Mononuclear cell (primary cell): ENCODE measurements at regions not wholly inside any gene's neighbourhood (a gene's known extent, or its start where the extent isn't known, plus 50 kb on each side); places are given as distances from the start of the nearest gene placed in this dataset.

Experiments
- H3K27me3 ChIP-seq: 2 replicates; pipeline ENCODE4 v1.6.0; 2011; ENCODE audit warnings: low read length, control low read depth; ENCODE audit not compliant: insufficient read depth
- H3K4me1 ChIP-seq: 2 replicates; pipeline ENCODE4 v1.5.1; 2011; ENCODE audit warnings: mild to moderate bottlenecking, low read length, control low read depth; ENCODE audit not compliant: insufficient read depth
- H3K4me3 ChIP-seq: 2 replicates; pipeline ENCODE4 v1.5.1; 2011; ENCODE audit warnings: mild to moderate bottlenecking, low read length, moderate library complexity
- H3K9me3 ChIP-seq: 2 replicates; pipeline ENCODE4 v1.5.1; 2011; ENCODE audit warnings: low read depth, mild to moderate bottlenecking, control low read depth, low read length

- Histone ChIP-seq H3K4me1 (no peaks in the 10 kb centered on the region), H3K4me3 (no peak overlapping the region), H3K9me3 (peaks cover 13% of the 10 kb centered on the region)
Measured at GRCh38 chr21:14716761-14717396, 170.8 kb upstream of the SAMSN1 start.

GRCh38 chr21:14713109-14713508 lies 167.0 kb upstream of the SAMSN1 start:
- Histone ChIP-seq H3K27me3 (no peaks in the 10 kb centered on the region), H3K9me3 (peaks cover 13% of the 10 kb centered on the region), H3K4me3 (no peak overlapping the region), H3K4me1 (no peaks in the 10 kb centered on the region)

More at GRCh38 chr21:14716761-14717396, 170.8 kb upstream of the SAMSN1 start:
- no peaks in the 10 kb centered on the region for H3K27me3 ChIP-seq

DNA sequence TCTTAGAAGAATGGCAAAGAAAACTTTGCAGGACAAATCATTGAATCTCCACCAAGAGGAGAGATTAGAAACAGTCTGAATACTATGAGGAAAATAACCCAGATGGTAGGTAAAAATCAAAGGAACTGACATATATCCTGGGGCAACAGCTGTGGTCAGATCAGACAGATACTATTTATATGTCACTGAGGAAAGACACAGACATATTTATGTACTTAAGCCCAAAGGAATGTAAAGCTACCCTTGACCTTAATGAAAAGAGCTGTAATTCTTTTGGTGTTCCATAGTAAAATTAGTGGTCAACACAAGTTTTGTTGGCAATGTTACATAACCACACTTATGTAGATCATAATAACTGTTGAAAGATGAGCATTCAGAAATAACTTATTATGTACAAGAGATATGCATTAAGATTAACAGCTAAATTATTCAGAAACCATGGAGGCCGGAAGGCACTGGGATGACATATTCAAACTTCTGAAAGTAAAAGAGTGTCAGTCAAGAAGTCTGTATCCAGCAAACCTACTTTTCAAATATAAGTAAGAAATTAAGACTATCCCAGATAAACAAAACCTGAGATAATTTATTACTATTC lies 166.1 kb upstream of the SAMSN1 start:
- no peaks in the 10 kb centered on the region for H3K27me3 ChIP-seq
- H3K4me3 ChIP-seq = no peak overlapping the region
- no peaks in the 10 kb centered on the region for H3K4me1 ChIP-seq
- H3K9me3 ChIP-seq = peaks cover 13% of the 10 kb centered on the region

GRCh38 chr21:14711287-14711686 lies 165.2 kb upstream of the SAMSN1 start:
- Histone ChIP-seq H3K4me3 (no peak overlapping the region), H3K4me1 (no peaks in the 10 kb centered on the region), H3K27me3 (no peaks in the 10 kb centered on the region), H3K9me3 (peaks cover 13% of the 10 kb centered on the region)

- Histone ChIP-seq H3K4me3 (no peak overlapping the region), H3K9me3 (peaks cover 5% of the 10 kb centered on the region), H3K27me3 (no peaks in the 10 kb centered on the region), H3K4me1 (no peaks in the 10 kb centered on the region)
Measured at GRCh38 chr21:14707511-14708020, 161.5 kb upstream of the SAMSN1 start.

DNA sequence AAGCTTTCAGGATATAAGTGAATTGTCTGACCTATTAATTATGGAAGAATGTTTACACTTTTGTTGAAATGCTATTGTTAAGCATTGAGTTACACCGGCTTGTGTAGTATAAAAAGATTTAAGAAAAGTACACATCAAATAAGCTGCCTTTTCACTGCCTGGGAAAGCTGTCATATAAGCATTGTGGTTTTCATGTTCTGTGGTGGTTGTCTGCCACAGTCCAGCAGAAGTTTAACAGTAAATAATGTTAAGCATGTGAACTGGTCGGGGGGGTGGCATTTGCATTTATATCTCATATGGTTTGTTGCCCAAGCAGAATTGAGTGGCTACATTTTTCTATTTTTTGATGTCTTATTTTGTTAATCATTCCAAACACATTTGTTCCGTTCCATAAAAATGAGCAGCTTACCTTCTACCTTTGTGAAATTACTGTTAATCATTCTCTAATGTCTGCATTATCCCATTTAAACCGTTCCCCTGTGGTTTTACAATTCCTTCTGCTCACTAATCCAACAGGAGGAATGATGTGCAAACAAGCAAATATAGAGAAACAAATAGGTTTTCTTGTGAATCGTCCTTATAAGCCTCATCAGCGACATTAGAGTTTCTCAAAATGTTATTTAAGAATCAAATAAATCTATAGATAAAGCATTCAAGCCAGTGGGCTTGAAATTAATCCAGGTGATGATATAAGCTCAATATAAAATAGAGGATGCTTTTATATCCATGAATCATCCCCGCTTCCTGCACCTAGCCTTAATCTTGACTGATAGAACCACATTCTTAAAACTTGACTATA lies 160.8 kb upstream of the SAMSN1 start:
- Histone ChIP-seq H3K4me3 (no peak overlapping the region), H3K27me3 (no peaks in the 10 kb centered on the region), H3K9me3 (no peaks in the 10 kb centered on the region), H3K4me1 (no peaks in the 10 kb centered on the region)

GRCh38 chr21:14699433-14700407 lies 153.6 kb upstream of the SAMSN1 start:
- Histone ChIP-seq H3K4me3 (no peak overlapping the region), H3K4me1 (no peaks in the 10 kb centered on the region), H3K9me3 (no peaks in the 10 kb centered on the region), H3K27me3 (no peaks in the 10 kb centered on the region)

- no peaks in the 10 kb centered on the region for H3K27me3 ChIP-seq
- no peak overlapping the region for H3K4me3 ChIP-seq
- H3K4me1 ChIP-seq = no peaks in the 10 kb centered on the region
- H3K9me3 ChIP-seq = no peaks in the 10 kb centered on the region
Measured at GRCh38 chr21:14697769-14698168, 151.7 kb upstream of the SAMSN1 start.

DNA sequence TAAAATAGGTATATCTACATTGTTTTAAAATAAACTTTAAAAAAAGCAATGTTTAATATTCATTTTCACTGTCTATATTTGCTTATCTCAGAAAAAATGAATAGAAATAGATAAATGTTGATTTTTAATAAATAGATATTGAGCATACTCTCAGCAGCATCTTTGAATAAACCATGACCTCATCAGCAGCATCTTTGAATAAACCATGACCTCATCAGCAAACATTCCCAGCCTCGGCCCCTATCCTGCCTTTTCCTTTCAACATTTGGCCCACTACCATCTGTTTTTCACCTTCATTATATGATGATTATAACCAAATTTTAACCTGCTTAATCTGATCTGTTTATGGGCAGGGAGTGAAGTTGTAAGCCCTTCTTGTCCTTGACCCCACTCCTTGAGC lies 148.7 kb upstream of the SAMSN1 start:
- Histone ChIP-seq H3K9me3 (no peaks in the 10 kb centered on the region), H3K27me3 (no peaks in the 10 kb centered on the region), H3K4me1 (peaks cover 18% of the 10 kb centered on the region), H3K4me3 (no peak overlapping the region)

- Histone ChIP-seq H3K4me1 (peaks cover 18% of the 10 kb centered on the region), H3K4me3 (no peak overlapping the region), H3K27me3 (no peaks in the 10 kb centered on the region), H3K9me3 (no peaks in the 10 kb centered on the region)
Measured at GRCh38 chr21:14693997-14694396, 147.9 kb upstream of the SAMSN1 start.

GRCh38 chr21:14691914-14692313 lies 145.8 kb upstream of the SAMSN1 start:
- Histone ChIP-seq H3K9me3 (no peaks in the 10 kb centered on the region), H3K4me3 (no peak overlapping the region)

DNA sequence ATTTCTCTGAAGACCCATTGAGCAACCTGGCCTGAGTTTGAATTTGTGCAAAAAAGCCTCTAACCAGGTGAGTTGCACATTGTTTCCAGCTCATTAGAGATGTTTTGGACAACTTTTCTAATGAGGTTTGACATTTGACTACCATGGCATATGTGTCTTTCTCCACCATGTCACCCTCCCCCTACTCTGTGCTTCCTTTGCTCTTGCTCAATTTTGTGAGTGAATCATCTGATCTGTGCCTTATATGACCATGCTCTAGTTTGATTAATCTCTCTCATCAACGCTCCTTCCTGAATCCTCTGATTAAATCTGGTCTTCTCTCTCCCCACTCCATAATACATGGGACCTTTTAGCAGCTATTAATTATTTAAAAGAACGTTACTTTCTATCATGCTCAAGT lies 144.8 kb upstream of the SAMSN1 start:
- H3K4me3 ChIP-seq = no peak overlapping the region
- no peaks in the 10 kb centered on the region for H3K27me3 ChIP-seq
- H3K9me3 ChIP-seq = no peaks in the 10 kb centered on the region
- H3K4me1 ChIP-seq = peaks cover 45% of the 10 kb centered on the region

More at GRCh38 chr21:14691914-14692313, 145.8 kb upstream of the SAMSN1 start:
- H3K27me3 ChIP-seq = no peaks in the 10 kb centered on the region
- H3K4me1 ChIP-seq = peaks cover 35% of the 10 kb centered on the region

GRCh38 chr21:14688936-14689335 lies 142.8 kb upstream of the SAMSN1 start:
- H3K4me3 ChIP-seq = no peak overlapping the region

DNA sequence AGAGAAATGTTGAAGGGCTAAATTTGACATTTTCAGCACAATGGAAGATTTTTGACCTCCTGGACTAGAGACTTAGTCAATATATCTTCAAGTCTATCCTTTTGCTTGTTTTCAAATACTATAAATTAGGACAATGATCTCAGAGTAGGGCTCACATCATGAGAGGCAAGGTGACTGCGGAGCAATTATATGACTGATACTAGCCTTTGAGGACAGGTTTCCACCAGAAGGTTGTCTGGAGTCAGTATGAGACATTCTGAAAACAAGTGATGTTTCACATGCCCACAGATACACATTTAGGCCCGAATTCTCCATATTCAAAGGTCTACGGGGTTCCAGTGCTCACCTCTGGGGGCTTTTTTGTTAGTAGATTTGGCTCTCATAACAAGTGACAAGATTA lies 142.3 kb upstream of the SAMSN1 start:
- Histone ChIP-seq H3K9me3 (no peaks in the 10 kb centered on the region), H3K27me3 (no peaks in the 10 kb centered on the region), H3K4me3 (no peak overlapping the region), H3K4me1 (peaks cover 68% of the 10 kb centered on the region)

More at GRCh38 chr21:14688936-14689335, 142.8 kb upstream of the SAMSN1 start:
- H3K27me3 ChIP-seq = no peaks in the 10 kb centered on the region
- peaks cover 62% of the 10 kb centered on the region for H3K4me1 ChIP-seq
- no peaks in the 10 kb centered on the region for H3K9me3 ChIP-seq
